ENCODE measurements at regions not wholly inside any gene's neighbourhood (a gene's known extent, or its start where the extent isn't known, plus 50 kb on each side); places are given as distances from the start of the nearest gene placed in this dataset.

DNA sequence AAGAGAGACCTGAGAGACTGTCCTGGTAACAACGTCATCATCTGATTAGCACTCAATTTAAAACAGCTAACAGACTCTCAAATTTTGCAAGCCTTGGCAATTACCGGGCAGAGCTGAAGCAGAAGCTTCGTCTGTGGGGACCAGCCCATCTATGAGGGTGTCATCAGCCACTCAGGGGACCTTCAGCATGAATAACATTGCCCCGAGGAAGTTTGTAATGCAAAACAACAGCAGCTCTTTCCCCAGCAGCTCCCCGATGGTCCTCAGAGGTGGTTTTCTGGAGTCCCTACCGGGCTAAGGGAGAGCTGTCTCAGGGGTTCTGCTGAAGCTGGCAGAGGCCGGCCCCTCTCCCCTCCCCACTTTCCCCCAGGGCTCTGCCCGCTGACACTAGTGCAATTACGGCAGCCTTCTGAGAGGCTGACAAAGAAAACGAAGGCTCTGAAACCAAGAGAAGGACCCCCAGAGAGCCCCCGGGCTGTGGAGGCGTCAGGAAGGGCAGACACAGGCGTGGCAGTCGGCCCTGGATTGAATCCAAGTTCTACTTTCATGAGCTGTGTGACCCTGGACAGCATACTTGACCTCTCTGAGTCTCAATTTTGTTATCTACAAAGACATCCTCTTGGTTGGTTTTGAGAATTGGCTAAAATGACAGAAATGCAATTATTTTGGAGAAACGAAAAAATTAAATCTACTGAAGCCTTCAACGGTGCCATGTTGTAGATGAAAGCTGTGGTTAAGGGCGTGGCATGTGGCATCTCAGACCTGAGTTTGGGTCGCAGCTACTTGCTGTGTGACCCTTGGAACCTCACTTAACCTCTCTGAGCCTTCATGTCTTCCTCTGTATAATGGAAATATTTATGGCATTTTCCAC lies 102.1 kb upstream of the TLE3 start (continued):
- TF ChIP-seq SAP30 (IDR thresholded peaks at IDR 0.05; ENCODE audit: borderline replicate concordance, insufficient read depth, low read depth, low read length, poor library complexity, severe bottlenecking) = no peak
- TF ChIP-seq CCNT2 (IDR thresholded peaks at IDR 0.05; ENCODE audit: borderline replicate concordance, extremely low read depth, insufficient read length, low read depth, low read length) = no peak
- TF ChIP-seq BCOR (IDR thresholded peaks at IDR 0.05) = peak; percentile 71
- TF ChIP-seq E2F3 (CRISPR knock-in tag; IDR thresholded peaks at IDR 0.05) = no peak
- peak; percentile 47; the same call in 1 of the 2 replicates for TF ChIP-seq NFIC (IDR thresholded peaks at IDR 0.05)
- no peak for TF ChIP-seq SLC30A9 (CRISPR knock-in tag; IDR thresholded peaks at IDR 0.05)
- no peak for TF ChIP-seq BMI1 (IDR thresholded peaks at IDR 0.05; ENCODE audit: low read length)
- peak in 1 of 2 experiments; percentile 63; a peak in 2 of 4 replicates for TF ChIP-seq KDM1A (IDR thresholded peaks at IDR 0.05)
- TF ChIP-seq SMARCA5 (IDR thresholded peaks at IDR 0.05) = peak; percentile 93
- TF ChIP-seq PTBP1 (IDR thresholded peaks at IDR 0.05; ENCODE audit: low read depth, low read length) = 0 out of 2 replicates have a peak, but pooled peaks have one; percentile 23
- peak; percentile 38 for TF ChIP-seq CBX2 (IDR thresholded peaks at IDR 0.05; ENCODE audit: insufficient read depth, low read length, poor library complexity, severe bottlenecking)
- TF ChIP-seq ZBTB1 (CRISPR knock-in tag; IDR thresholded peaks at IDR 0.05; ENCODE audit: borderline replicate concordance, low read depth) = no peak
- TF ChIP-seq ZFP36 (IDR thresholded peaks at IDR 0.05; ENCODE audit: low read depth, low read length, partially characterized antibody) = peak; percentile 77
- peak; percentile 99 for TF ChIP-seq BRD9 (IDR thresholded peaks at IDR 0.05; ENCODE audit: low read depth, partially characterized antibody)
